GM06990 (cell line): ENCODE measurements at regions not wholly inside any gene's neighbourhood (a gene's known extent, or its start where the extent isn't known, plus 50 kb on each side); places are given as distances from the start of the nearest gene placed in this dataset.
A peak's percentile ranks its signal among the peaks of the same experiment; 100 is the strongest.

Experiments used
- DNase-seq: peaks from one replicate; pipeline ENCODE4 v3.0.0-alpha.2; 2011; ENCODE audit not compliant: insufficient read length; ENCODE audit errors: extremely low read depth
- H3K27me3 ChIP-seq: replicated peaks from 2 replicates; pipeline ENCODE4 v1.6.0; 2011; ENCODE audit warnings: low read length; ENCODE audit not compliant: control insufficient read depth, insufficient read depth
- H3K36me3 ChIP-seq: 2 replicates; pipeline ENCODE4 v1.5.1; 2011; ENCODE audit warnings: low read length; ENCODE audit not compliant: control insufficient read depth, insufficient read depth
- H3K4me3 ChIP-seq: replicated peaks from 2 replicates; pipeline ENCODE4 v1.5.1; 2011; ENCODE audit warnings: low read depth, mild to moderate bottlenecking, control low read depth, low read length
- TF ChIP-seq, protein P1 (sequence below): IDR thresholded peaks from 2 replicates; pipeline ENCODE4 v1.5.1; 2011; ENCODE audit warnings: low read length, control low read depth, mild to moderate bottlenecking, inconsistent platforms; ENCODE audit not compliant: insufficient read depth, poor library complexity, severe bottlenecking

DNA sequence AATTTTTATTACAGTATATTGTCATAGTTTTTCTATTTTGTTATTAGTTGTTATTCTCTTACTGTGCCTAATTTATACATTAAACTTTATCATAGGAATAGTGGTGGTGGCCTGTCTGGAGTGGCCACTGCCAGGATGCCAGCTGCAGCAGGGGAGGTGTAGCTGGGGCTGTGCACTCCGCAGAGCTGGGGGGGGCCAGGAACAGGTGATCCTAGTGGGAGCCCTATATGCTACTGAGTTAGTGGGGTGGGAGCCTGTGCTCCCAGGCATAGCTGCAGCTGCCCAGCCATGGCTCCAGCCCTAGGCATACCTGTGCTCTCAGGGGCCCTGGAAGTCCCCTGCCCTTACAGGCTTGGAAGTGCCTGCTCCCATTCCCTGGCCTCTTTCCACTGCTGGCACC, 638.1 kb upstream of the KCNMB2 start:
- H3K4me3 ChIP-seq, result no peak overlapping the region
- no peak for DNase-seq
- no peaks in the 10 kb centered on the region for H3K36me3 ChIP-seq
- no peaks in the 10 kb centered on the region; the same call in 1 of the 2 replicates for H3K27me3 ChIP-seq
- TF ChIP-seq, protein P1, sequence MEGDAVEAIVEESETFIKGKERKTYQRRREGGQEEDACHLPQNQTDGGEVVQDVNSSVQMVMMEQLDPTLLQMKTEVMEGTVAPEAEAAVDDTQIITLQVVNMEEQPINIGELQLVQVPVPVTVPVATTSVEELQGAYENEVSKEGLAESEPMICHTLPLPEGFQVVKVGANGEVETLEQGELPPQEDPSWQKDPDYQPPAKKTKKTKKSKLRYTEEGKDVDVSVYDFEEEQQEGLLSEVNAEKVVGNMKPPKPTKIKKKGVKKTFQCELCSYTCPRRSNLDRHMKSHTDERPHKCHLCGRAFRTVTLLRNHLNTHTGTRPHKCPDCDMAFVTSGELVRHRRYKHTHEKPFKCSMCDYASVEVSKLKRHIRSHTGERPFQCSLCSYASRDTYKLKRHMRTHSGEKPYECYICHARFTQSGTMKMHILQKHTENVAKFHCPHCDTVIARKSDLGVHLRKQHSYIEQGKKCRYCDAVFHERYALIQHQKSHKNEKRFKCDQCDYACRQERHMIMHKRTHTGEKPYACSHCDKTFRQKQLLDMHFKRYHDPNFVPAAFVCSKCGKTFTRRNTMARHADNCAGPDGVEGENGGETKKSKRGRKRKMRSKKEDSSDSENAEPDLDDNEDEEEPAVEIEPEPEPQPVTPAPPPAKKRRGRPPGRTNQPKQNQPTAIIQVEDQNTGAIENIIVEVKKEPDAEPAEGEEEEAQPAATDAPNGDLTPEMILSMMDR, result no peak

DNA sequence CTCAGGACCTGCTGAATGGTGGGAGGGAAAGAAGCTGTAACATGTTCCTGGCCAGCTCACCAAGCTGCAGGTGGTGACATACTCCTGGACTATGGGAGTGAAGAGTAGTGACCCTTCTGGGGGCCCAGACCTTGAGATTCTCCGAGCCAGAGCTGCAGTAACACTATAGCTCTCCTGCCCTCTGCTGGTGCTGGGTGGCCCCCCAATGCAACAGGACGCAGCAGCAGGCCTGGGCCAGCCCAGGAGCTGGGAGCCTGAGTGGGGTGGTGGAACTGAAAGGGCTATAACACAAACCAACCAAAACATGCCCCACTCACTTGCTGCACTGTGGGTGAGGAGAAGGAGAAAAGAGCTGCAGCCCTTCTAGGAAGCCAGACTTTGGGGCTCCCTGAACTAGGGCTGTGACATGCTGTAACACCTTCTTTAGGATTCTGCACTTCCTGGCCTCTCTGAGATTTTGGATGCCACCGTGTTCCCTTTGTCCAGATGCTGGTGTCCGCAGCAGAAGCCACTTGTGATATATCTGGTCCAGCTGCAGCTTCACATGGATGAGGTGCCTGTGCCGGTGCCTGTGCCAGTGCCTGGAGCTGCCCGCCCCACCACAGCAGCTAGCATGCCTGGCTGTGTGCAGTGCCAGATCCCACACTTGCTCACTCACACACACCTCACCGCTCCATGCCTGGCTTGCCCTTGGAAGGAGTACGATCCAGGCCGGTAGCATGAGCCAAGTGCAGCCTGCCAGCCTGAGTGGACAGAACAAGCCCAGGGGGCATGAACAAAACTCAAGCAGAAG, 636.8 kb upstream of the KCNMB2 start:
- H3K36me3 ChIP-seq, result no peaks in the 10 kb centered on the region
- H3K27me3 ChIP-seq, result no peaks in the 10 kb centered on the region
- no peak for DNase-seq
- TF ChIP-seq, protein P1, result peak; percentile 12
- no peak overlapping the region for H3K4me3 ChIP-seq

DNA sequence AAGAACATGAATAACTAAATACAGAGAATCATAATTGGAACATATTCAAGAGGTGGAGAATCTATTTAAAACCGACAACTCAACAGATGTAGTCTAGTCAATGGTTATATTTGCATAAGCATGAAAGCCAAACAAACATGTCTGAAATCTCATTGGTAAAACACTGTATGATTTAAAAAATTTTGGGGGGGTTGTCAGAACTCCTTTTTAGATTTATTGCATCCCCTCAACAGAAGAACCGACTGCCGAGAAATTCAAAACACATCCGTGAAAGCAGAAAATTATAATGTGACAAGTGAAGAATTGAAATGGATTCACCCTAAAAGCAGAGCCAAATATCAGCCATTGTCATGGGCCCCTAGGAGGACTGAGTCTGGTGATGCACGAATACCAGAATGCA, 633.4 kb upstream of the KCNMB2 start:
- TF ChIP-seq, protein P1, result no peak
- Histone ChIP-seq H3K27me3 (no peaks in the 10 kb centered on the region), H3K4me3 (no peak overlapping the region), H3K36me3 (no peaks in the 10 kb centered on the region)
- DNase-seq, result no peak

DNA sequence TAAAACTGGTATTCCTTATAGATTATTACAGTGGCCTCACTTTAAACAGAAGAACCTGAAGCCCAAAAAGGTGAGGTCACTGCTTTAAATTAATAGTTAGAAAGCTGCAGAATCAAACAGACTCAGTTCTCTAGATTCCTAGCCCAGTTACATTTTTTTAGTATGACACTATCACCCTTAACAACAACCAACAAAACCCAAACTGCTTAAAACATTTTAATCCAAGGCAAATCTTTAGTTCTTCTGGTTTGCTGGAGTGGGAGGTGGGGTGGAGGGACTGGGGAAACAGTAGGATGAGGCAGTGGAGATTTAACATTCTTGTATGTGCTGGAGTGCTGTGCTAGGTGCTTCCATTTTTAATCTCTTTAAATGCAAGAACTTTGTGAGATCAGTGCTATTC, 631.6 kb upstream of the KCNMB2 start:
- TF ChIP-seq, protein P1, result no peak
- no peaks in the 10 kb centered on the region for H3K36me3 ChIP-seq
- no peaks in the 10 kb centered on the region for H3K27me3 ChIP-seq
- DNase-seq, result no peak
- H3K4me3 ChIP-seq, result no peak overlapping the region

DNA sequence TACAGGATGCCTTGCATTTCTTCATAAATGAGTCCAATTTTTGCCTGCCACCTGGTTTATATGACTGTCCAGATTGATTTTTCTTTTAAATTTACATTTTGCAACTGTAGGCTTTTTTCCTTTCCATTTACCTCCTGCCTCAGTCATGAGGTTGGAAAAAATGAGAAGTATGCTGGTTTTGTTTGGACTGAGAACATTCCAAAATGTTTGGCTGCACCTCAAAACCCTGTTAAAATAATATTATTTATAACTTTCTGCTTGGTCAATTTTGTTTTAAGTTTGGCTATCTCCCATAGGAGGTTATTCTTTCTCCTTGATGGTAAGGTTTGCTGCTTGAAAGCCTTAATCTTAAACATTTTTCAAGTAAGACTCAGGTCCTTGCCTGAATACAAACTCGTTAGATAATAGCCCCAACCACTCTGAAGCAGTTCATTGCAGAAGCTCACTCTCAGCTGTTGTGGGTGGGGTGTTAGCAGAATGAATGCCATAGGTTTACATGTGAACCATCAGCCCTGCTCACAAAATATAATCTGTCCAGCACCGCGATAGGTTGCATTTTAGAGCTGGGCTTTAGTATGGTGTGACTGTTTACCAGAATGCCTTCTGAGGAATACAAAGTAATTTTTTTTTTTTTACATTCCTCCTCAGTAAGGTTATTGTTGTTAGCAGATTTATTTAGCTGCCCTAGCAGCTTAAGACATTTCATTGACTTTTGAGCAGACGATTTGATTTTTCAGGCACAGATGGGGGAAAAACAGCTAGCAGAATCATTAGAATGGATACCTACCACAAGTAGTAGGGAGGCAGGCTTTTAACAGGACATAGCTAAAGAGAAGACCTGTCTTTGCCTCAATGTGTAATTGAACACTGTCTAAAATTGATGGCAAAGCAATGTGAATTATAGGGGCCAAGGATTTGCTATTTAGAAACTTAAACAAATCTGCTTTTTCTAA, 630.8 kb upstream of the KCNMB2 start:
- H3K4me3 ChIP-seq, result no peak overlapping the region
- DNase-seq, result no peak
- TF ChIP-seq, protein P1, result no peak

More for the DNA sequence above, 630.8 kb upstream of the KCNMB2 start:
- H3K27me3 ChIP-seq, result no peaks in the 10 kb centered on the region
- no peaks in the 10 kb centered on the region for H3K36me3 ChIP-seq
